ENCODE measurements at regions not wholly inside any gene's neighbourhood (a gene's known extent, or its start where the extent isn't known, plus 50 kb on each side); places are given as distances from the start of the nearest gene placed in this dataset.
"Not testable (repeated sequence)": the region's sequence is repeated elsewhere in the genome, so short reads cannot be mapped to it uniquely, and the experiment has no call there.

DNA sequence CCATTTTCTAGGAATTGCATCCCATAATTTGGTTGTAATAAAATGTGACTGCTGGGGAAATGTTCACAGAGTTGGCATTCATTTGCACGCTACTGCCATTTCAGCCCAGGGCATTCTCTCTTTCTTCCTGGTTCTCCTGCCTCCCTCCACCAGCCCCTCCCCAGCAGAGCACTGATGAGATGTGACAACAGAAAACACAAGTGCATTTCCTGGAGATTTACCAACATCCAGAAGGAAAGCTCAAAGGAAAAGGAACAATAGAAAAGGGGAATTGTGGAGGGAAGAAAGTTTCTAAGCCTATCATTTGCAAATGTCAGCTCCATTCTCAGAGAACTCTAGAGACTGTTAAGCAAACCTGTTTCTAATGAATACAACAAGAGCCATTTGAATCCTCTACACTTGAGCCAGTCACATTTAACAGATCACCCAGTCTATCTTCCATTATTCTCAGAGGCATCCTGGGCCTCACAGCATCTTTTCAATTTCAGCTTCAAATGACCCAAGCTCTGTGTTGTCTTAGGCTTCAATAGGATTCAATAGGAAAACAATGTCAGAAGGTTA lies 395.6 kb upstream of the PBX1 start:
- no peaks in the 10 kb centered on the region for H3K36me3 Mint-ChIP-seq (ENCODE audit: low read depth)
- TF ChIP-seq, protein P1, sequence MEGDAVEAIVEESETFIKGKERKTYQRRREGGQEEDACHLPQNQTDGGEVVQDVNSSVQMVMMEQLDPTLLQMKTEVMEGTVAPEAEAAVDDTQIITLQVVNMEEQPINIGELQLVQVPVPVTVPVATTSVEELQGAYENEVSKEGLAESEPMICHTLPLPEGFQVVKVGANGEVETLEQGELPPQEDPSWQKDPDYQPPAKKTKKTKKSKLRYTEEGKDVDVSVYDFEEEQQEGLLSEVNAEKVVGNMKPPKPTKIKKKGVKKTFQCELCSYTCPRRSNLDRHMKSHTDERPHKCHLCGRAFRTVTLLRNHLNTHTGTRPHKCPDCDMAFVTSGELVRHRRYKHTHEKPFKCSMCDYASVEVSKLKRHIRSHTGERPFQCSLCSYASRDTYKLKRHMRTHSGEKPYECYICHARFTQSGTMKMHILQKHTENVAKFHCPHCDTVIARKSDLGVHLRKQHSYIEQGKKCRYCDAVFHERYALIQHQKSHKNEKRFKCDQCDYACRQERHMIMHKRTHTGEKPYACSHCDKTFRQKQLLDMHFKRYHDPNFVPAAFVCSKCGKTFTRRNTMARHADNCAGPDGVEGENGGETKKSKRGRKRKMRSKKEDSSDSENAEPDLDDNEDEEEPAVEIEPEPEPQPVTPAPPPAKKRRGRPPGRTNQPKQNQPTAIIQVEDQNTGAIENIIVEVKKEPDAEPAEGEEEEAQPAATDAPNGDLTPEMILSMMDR (IDR thresholded peaks at IDR 0.05), result no peak
- intact Hi-C loops (cut with micrococcal nuclease), result no loop called here

DNA sequence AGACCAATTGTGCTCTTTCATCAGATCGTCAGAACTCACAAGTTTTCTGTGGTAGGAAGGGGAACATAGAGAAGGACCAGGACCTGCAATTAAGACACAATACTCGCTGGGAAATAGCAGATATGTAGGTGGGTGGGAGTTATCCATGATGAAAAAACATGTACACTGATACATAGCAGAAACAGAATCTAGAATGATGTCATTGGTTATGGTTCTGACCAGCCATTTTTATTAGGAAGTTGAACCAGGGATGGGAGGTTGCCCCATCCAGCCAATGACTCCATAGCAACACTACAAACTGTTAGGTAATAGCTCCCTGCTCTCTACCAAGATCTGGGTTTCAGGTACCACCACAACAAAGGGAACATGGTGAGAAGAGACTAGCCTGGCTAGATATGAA lies 393.5 kb upstream of the PBX1 start:
- peaks cover 5% of the 10 kb centered on the region for H3K9me3 Mint-ChIP-seq

More for the DNA sequence above, 395.6 kb upstream of the PBX1 start:
- H3K4me1 Mint-ChIP-seq, result no peaks in the 10 kb centered on the region
- CTCF ChIA-PET, result no interaction called here
- POLR2A ChIA-PET, result no interaction called here
- no peak for ATAC-seq (ENCODE audit: low read depth)
- DNase-seq, result no peak
- H3K9me3 Mint-ChIP-seq, result no peaks in the 10 kb centered on the region
- no peak overlapping the region for H3K27ac Mint-ChIP-seq
- no peak overlapping the region for H3K4me3 Mint-ChIP-seq
- no peaks in the 10 kb centered on the region for H3K27me3 Mint-ChIP-seq

DNA sequence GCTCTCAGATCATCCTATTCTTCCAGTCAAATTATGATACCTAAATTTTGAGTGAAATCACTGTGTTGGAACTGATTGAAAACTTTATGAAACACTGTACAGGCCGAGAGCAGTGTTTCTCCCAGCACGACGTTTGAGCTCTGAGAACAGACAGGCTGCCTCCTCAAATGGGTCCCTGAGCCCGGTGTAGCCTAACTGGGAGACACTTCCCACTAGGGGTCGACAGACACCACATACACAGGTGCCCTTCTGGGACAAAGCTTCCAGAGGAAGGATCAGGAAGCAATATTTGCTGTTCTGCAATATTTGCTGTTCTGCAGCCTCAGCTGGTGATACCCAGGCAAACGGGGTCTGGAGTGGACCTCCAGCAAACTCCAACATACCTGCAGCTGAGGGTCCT lies 392.5 kb upstream of the PBX1 start:
- POLR2A ChIA-PET; H3K9me3 Mint-ChIP-seq; H3K4me3 Mint-ChIP-seq; H3K4me1 Mint-ChIP-seq; H3K27ac Mint-ChIP-seq; ATAC-seq (ENCODE audit: low read depth); CTCF ChIA-PET; H3K36me3 Mint-ChIP-seq (ENCODE audit: low read depth); intact Hi-C loops (cut with micrococcal nuclease); H3K27me3 Mint-ChIP-seq; DNase-seq: not testable (repeated sequence)

More for the DNA sequence above, 393.5 kb upstream of the PBX1 start:
- intact Hi-C loops (cut with micrococcal nuclease), result no loop called here
- Mint-ChIP-seq H3K27ac (no peak overlapping the region), H3K36me3 (ENCODE audit: low read depth) (no peaks in the 10 kb centered on the region), H3K4me1 (no peaks in the 10 kb centered on the region), H3K27me3 (no peaks in the 10 kb centered on the region), H3K4me3 (no peak overlapping the region)
- TF ChIP-seq, protein P1 (IDR thresholded peaks at IDR 0.05), result no peak
- ChIA-PET POLR2A (no interaction called here), CTCF (no interaction called here)
- no peak for DNase-seq
- ATAC-seq (ENCODE audit: low read depth), result no peak

DNA sequence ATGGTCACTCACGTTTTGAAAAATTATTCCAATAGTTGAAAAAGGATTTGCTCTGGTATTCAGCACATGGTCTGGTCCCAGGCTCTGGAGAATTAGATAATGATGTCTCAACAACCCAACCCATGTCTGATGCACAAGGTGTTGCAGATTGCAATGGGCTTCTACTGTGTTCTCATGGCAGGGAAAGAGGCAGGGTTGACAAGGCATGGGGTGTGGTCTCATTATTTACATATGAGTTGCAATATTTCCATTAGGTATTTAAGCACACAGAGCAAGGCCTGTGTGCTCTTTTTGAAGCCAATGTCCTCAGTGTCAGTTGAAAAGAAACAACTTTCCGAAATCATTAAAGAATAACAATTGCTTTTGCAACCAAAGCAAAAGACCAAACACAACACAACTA lies 381.9 kb upstream of the PBX1 start:
- ChIA-PET POLR2A (no interaction called here), CTCF (no interaction called here)
- DNase-seq, result no peak
- H3K9me3 Mint-ChIP-seq, result peaks cover 8% of the 10 kb centered on the region
- intact Hi-C loops (cut with micrococcal nuclease), result no loop called here
- H3K27ac Mint-ChIP-seq, result no peak overlapping the region
- H3K27me3 Mint-ChIP-seq, result no peaks in the 10 kb centered on the region
- TF ChIP-seq, protein P1 (IDR thresholded peaks at IDR 0.05), result no peak
- no peaks in the 10 kb centered on the region for H3K36me3 Mint-ChIP-seq (ENCODE audit: low read depth)
- H3K4me3 Mint-ChIP-seq, result no peak overlapping the region
- H3K4me1 Mint-ChIP-seq, result no peaks in the 10 kb centered on the region
- no peak for ATAC-seq (ENCODE audit: low read depth)

DNA sequence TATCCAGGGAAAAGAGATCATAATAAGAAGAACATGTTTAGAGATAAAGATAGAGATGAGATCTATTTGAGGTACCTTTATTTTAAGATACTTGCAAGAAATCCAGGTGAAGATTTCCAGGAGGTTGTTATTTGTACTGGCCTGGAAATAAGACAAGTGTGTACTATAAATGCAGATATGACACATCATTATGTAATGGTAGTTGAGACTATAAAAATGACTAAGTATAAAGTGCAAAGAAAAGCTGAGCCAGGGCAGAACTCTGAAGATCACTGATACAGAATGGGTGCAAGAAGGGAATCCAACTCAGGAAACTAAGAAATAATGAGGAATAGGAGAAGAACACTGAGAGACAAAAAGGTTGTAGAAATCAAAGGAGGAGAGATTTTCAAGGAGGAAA lies 378.2 kb upstream of the PBX1 start:
- Mint-ChIP-seq H3K4me3 (no peak overlapping the region), H3K9me3 (peaks cover 9% of the 10 kb centered on the region), H3K27ac (no peak overlapping the region), H3K4me1 (no peaks in the 10 kb centered on the region), H3K36me3 (ENCODE audit: low read depth) (no peaks in the 10 kb centered on the region), H3K27me3 (no peaks in the 10 kb centered on the region)
- DNase-seq (no peak), ATAC-seq (ENCODE audit: low read depth) (no peak)
- CTCF ChIA-PET, result no interaction called here
- intact Hi-C loops (cut with micrococcal nuclease), result no loop called here
- POLR2A ChIA-PET, result no interaction called here
- TF ChIP-seq, protein P1 (IDR thresholded peaks at IDR 0.05), result no peak

Measured in activated B cell treated with CpG ODN at 0.5 μM for 24 hours (primary cell).